Hematopoietic multipotent progenitor cell treated with erythropoietin and hydrocortisone succinate and interleukin-3 and kit ligand, for 4 days (in vitro differentiated cells): ENCODE measurements at regions not wholly inside any gene's neighbourhood (a gene's known extent, or its start where the extent isn't known, plus 50 kb on each side); places are given as distances from the start of the nearest gene placed in this dataset.
"Not testable (repeated sequence)": the region's sequence is repeated elsewhere in the genome, so short reads cannot be mapped to it uniquely, and the experiment has no call there.

Experiments used
- DNase-seq: peaks from one replicate; pipeline ENCODE4 v3.0.0-alpha.2; 2015

DNA sequence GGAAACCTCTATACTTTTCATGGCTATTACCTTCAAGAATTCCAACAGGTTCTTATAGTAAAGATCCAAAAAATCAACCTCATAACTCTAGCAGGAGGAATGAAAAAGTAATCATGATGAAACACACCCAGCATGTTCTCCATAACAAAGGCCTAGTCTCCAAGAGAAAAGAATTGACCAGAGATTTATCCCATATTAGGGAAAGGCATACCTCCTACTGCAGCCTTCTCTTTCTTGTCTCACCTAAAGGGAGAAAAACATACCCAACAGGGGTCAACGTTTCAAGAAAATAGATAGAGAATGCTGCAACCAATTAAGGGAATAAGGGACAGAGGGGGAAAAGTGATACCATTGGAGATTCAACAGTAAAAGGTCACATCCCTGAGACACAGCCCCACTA, 262.5 kb downstream of the FRK start:
- no peak for DNase-seq

DNA sequence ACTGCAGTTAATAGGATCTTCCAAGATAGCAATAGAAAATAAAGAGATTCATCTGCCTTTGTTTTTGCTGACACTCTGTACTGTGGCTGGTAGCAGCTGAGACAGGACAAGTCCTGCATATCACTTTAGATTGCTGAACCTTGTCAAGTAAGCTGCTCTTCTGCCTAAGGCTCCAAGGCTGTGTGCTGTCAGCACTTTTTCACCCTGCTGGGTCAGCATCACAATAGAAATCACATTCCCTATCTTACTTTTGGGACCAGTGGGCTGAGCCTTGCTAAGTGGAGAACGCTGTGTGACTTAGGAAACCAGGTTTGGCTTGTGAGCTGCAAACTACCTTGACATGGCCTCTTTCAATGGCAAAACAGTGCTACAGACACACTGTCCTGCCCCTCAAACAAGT, 263.9 kb downstream of the FRK start:
- no peak for DNase-seq

DNA sequence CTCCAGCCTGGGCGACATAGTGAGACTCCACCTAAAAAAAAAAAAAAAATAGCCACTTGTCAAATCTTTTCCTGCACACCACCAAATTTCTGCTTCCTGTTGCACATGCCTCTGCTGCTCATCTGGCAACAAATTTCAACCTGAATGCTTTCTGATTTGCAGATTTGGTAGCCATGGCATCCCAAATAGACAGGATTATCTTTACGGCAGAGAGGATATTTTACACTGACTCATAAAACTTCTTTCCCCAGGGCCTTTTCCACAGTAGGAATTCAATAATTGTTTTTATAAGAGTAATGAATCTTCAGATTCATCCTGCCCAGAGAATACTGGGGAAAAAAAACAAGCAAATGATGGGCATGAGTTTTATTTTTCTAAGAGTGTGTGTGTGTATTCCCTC, 264.6 kb downstream of the FRK start:
- DNase-seq: no peak

DNA sequence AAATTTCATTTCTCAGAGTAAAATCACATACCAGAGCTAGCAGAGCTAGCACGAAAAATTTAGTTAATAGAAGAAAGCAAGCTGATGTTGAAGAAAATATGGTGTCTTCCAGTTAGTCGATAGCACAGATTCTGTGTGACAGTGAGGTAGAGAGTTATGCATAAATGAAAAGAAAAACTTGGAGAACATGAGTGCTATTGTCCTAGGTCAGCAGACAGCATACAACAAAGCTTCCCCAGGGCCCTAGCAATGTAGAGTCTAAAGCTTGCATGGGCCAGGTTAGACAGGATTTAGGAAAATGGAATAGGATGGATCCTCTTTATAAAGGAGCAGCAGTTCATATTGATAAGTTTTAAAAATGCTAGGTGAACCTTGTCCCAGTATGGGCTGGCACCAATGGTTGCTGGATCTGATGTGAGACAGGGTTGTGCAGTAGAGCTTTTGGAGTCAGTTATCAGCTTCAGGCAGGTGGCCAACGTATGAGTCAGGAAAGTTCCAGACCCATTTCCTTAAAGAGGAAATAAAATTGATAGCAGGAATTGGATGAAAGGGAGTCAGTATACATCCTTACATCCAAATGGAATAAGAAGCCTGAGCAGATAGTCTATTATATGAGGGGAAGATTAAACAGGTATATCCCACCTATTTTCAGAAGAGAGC, 277.2 kb downstream of the FRK start:
- DNase-seq: no peak

- no peak for DNase-seq
Measured at GRCh38 chr6:115782612-115783011, 278.1 kb downstream of the FRK start.

GRCh38 chr6:115773741-115774140, 286.9 kb downstream of the FRK start:
- DNase-seq: no peak

- DNase-seq: no peak
Measured at GRCh38 chr6:115770851-115771250, 289.8 kb downstream of the FRK start.

DNA sequence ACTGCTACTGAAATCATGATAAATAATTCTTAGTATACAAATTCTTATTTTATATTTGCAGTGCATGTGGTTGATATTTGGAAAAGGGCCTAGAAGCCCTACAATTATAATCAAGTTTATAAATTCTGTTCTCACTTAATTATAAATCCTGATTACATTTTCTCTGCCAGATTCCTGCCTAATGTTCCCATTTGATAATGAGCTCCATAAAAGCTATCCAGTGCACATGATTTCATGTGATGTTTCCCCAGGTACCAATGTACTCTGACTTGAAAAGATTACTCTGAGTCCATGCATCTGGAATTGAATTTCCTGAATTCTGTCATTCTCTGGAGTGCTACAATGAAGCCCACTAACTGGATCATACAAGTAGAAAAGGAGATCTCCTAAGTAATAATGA, 292.2 kb downstream of the FRK start:
- DNase-seq: no peak

GRCh38 chr6:115767931-115768330, 292.8 kb downstream of the FRK start:
- DNase-seq: no peak

DNA sequence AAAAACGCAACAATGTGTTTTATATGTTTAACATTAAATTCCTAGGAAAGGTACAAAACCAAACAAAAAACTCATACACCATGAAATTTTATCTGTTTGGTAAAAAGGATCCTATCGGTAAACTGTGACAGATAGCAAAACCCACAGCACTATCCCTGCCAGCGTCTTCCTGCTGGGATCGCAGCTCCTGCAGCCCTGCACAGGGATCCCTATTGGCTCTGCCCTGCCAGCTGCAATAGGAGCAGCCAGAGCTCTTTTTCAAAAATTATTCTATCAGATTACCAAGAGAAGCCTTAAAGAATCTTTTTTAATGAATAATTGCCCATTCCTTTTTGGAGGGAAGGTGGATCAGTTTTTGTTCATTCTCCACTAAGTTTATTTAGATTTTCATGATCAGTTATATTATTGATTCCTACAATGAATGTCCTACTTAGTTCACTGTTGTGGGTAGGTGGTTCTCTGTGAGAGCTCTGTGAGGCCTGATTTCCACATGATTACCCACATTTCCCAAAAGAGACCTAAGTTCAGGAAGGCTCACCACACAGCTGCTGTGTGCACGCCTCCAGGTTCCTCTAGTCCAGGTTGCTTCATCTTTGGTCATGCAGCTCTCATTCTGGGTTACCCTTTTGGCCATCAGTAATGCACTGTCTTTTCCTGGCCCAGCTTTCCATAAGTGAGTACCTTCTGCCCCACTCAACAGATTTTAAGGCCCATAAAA, 293.8 kb downstream of the FRK start:
- no peak for DNase-seq

DNA sequence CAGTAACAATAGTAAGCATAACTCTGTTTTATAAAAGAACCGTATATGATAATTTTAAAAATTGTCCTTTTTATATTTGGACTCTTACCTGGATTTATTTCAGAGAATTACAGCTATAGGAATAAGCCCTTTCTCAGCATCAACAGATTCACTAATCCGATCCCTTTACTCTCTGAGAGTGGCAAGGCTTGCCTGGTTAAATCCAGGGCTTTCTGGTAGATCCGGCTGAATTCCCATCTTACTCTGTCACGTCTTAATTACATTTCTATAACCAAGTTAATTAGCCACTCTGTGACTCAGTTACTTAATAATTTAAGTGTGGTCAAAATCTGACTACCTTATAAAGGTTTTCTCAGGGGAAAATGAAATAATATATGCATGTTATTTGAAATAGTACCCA, 294.7 kb downstream of the FRK start:
- DNase-seq: no peak

GRCh38 chr6:115759051-115759450, 301.6 kb downstream of the FRK start:
- DNase-seq: no peak

DNA sequence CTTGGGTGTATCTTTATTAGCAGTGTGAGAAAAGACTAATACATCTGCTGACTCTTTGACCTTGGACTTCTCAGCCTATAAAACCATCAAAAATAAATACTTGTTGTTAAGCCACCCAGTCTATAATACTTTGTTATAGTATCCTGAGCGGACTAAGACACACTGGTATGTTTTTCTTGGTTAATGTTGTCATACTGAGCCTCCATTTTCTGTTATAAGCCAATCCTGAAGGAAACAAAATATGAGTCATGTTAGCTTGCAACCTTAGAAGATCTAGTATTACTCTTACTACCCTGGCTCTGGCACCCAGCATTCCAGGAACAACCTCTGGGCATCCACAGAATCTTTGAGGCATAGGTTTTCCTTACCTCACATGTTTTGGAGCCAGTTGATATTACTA, 307.2 kb downstream of the FRK start:
- DNase-seq: no peak

DNA sequence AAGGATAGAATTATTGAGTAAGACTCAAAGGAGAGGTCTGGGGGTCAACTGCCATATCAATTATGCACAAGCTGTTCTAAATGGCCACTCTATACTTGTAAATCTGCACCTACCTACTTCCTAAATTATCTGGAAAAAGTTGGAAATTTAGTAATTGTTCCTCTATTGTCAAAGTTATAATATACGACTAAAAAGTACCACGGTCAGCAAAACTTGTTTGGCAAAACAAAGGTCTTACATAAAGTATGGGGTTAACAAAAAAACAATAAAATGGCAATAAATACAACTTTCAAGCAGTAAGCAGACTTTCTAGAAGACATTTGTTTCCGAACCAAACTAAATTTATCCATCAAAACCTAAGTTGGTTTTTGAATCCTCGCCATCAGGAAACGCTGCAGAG, 309.7 kb downstream of the FRK start:
- DNase-seq: no peak

DNA sequence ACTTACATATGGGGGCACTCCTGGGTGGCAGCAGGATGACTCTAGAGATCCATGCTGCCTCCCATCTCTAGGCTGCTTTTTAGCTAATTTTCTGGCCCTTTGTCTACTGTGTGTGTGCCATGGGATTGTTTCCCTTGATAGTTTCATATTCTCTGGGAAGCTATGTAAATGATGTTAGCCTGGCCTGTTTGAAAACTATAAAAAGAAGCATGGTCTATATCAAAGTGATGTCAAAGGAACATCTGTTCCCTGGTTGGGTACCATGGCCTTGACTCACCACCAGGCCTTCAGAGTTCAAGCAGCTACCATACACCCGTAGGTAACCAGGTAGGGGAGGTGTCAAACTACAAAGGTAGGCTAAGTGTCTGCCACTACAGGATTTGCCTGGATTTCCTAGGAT, 310.4 kb downstream of the FRK start:
- DNase-seq: no peak

DNA sequence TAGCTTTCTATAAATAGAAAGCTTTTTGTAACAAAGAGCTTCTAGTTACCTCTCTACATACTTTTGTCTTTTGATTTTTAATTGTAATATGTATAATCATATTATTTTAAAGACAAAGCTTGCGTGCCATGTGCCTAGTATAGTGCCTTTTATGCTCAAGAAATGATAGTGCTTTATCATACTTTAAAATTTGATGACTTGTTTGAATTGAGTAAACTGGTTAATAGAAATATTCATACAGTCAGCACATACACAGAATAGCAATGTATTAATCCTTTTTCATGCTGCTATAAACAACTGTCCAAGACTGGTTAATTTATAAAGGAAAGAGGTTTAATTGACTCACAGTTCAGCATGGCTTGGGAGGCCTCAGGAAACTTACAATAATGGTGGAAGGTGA, 313.0 kb downstream of the FRK start:
- no peak for DNase-seq

GRCh38 chr6:115746583-115746982, 314.1 kb downstream of the FRK start:
- not testable (repeated sequence) for DNase-seq

- no peak for DNase-seq
Measured at GRCh38 chr6:115740907-115741306, 319.8 kb downstream of the FRK start.

DNA sequence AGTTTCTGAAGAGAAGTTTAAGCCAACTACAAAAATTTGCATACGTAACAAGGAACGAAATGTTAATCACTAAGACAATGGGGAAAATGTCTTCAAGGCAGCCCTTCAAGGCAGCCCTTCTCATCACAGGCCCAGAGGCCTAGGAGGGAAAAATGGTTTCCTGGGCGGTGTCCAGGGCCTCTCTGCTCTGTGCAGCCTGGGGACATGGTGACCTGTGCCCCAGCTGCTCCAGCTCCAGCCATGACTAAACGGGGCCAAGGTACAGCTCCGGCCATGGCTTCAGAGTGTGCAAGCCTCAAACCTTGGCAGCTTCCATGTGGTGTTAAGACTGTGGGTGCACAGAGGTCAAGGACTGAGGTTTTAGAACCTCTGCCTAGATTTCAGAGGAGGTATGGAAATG, 325.1 kb downstream of the FRK start:
- DNase-seq: no peak

GRCh38 chr6:115733426-115733825, 327.3 kb downstream of the FRK start:
- no peak for DNase-seq

DNA sequence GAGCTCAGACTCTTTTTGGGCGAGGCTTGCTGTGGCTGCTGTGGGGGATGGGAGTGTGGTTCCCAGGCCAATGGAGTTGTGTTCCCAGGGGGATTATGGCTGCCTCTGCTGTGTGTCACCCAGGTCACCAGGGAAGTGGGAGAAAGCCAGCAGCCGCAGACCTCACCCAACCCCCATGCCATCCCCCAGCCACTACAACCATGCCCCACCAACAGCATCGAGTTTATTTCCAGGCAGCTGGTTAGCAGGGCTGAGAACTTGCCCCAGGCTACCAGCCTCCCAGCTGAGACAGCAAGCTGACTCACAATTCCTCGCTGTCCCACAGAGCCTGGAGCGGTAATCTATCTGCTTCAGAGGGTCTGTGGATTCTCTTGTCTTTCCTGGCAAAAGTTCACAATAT, 331.7 kb downstream of the FRK start:
- DNase-seq: no peak

DNA sequence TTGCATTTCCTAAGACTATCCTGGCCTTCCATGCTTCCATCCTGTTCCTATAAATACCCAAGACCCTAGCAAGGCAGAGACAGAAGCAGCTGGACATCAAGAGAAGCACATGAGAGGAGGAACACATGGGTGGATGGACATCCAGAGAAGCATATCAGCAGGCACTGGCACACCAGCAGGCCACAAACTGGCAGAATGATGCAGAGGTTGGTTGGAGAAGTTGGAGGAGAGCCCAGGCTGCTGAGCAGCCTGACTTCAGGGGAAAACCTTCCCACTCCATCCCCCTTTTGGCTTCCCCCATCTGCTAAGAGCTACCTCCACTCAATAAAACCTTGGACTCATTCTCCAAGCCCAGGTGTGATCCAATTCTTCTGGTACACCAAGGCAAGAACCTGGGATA, 332.5 kb downstream of the FRK start:
- DNase-seq: no peak

DNA sequence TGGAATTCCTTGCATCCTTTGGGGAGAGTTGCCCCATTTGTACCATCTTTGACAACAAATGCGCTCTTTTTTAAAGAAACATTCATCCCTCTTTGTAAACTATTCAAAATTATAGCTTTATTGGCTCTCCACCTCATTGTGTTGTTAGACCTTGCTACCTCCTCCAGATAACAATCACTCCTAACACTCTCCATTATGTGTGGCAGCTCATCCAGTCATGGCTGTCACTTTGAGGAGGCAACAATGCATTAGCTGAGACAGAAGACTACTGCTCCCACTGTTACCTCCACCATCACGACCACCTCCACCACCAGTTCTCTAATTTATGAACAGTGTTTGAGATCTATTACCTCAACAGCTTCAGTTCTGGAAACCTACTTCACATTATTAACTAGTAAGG, 339.1 kb downstream of the FRK start:
- DNase-seq: no peak

DNA sequence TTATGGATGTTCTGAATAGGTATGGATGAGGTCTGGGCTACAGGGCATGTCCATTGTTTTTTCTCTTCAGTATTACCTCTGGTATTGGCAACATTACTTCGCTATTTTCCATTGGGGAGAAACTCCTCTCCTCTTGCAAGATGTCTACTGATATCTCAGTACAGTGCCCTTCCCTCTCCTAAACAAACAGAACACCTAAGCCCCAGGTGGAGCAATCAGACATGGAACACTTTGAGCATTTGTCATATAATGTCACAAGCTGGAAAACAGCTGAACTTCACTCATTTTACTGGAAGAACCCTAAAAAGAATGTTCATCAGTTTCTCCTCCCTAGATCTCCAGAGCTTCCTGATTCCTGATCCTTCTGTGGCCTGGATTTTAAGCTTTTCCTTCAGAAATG, 339.8 kb downstream of the FRK start:
- DNase-seq: no peak

GRCh38 chr6:115717472-115717871, 343.2 kb downstream of the FRK start:
- no peak for DNase-seq
